DMS 273 (cell line): ENCODE measurements at regions not wholly inside any gene's neighbourhood (a gene's known extent, or its start where the extent isn't known, plus 50 kb on each side); places are given as distances from the start of the nearest gene placed in this dataset.

Source experiments
- DNase-seq: peaks from one replicate; lab custom pipeline; 2025; ENCODE audit not compliant: unreplicated experiment; lab: John Stamatoyannopoulos, UW

DNA sequence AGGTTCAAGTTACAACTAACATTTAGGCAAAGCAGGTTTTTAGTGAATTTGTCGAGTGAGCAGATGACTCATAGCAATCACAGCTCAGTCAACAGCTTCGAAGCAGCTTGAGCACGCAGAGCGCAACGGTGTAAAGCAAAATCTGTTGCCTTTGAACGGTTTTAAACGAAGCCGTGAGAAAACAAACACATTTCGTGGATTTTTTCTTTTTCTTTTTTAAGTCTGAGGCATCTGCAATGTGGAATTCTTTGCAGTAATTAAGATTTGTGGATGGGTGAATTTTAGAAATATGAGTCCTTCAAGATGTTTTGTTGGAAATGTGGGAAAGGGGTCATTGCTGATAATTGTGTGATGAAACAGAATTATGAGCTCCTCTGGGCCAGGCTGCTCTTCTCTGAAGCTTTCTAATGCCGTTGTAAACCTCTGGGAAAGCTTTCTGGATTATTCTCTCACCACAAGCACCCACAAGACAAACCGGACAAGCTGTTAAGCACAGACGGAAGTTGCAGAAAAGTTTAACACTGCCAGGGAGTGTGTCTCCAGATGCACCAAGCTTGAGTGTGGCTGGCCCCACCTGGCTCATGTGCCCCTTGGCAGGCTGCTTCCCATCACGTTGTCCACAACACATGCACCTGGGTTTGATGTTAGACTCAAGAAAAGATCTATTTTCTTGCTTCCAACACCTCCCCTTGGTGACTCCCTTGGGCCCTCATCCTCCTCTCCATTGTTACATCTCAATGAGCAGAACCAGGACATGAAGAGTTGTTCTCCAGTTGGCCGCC lies 224.7 kb downstream of the ACKR3 start:
- peak; percentile 34 for DNase-seq

DNA sequence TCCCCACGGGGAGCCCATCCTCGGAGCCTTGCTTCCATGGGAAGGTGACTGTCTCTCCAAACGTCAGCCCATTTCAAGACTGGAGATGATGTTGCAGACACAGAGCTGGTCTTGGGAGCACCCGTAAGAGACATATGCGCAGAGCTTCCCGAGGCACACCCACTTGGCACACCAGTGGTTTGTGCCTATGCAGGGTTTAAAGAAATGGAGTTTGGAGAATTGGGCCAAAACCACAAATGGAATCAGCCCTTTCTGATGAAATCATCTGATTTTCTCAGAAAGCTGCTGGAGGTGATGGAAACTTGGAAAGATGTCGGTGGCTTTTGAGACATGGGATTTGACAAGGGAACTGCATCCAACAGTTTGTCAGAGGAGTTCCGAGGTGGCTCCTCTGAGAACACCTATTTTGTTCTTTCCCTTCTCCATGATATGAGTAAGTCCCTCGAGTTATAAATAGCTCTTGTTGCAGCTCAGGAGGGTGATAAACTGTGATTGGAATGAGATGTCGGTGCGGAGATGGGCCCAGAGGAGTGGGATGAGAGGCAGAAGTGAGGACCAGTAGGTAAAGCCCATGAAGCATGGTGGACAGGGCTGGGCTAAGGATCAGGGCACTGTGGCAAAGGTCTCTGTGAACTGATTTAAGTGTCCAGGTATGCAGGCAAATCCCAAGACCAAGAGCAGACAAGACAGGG lies 225.7 kb downstream of the ACKR3 start:
- no peak for DNase-seq

DNA sequence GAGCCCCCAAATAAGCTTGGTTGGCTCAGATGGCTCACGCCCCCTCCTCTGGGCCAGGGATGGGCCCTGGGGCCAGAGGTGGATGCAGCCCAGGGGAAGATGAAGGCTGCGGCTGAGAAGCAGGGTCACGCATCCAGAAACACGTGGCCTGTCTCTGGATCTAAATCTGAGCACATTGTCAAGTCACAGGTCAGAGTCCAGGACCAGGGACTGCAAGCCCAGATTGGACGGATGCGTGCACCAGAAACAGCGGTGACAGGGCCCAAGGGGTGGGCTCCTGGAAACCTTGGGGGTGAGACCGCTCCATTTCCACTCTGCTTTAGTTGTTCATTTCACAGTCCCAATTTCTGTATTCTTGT lies 226.2 kb downstream of the ACKR3 start:
- no peak for DNase-seq

DNA sequence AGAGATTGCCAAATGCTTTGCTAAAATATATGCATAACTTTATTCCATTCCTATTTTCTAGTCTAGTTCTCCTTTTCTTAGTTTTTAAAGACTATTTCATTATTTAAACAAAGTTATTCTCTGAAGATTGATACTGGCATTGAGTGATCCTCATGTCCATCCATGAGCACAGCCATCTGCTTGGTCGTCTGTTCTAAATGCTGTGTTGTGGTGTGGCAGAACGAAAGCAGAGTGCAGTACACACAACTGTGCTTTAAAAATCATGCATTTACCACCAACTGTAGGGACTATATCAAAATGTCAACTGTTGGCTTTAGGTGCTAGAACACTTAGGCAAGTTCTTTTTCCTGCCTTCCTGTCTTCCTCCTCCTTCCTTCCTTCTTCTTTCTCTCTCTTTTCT lies 226.6 kb downstream of the ACKR3 start:
- peak; percentile 54 for DNase-seq

DNA sequence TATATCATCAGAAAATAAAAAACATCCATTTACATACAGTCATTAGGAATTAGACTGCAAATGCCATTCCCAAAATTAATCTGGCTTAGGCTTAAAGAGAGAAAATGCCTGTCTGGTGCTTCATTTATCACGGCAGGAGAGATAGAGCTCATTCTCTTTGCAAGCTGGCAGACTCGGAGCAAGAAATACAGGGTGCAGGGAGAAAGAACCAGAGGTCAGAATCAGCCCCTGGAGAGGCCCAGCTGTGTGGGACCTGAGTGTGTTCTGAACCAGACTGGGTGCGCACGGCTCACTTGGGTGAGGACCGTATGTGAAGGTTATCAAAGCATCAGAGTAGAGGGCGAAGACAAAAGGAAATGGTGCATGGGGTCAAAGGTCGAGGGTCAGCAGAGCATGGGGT lies 227.8 kb downstream of the ACKR3 start:
- no peak for DNase-seq

DNA sequence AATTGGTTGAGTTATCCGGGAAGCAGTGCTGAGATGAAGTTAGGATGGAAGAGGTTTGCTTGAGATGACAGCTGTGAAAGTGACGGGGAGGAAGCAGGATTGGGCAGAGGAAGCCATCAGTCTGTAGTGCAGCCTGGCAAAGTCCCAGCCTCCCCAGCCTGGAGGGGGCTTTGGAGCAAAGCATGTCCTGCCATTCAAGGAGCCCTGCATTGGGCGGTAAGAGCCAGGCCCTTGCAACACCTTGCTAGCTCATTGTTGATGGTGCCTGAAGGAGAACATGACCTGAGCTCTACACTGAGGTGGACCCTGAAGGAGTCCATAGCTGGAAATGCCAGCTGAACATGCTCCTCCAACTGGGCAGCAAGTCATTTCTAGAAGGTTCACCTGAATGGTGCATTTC lies 228.9 kb downstream of the ACKR3 start:
- no peak for DNase-seq

DNA sequence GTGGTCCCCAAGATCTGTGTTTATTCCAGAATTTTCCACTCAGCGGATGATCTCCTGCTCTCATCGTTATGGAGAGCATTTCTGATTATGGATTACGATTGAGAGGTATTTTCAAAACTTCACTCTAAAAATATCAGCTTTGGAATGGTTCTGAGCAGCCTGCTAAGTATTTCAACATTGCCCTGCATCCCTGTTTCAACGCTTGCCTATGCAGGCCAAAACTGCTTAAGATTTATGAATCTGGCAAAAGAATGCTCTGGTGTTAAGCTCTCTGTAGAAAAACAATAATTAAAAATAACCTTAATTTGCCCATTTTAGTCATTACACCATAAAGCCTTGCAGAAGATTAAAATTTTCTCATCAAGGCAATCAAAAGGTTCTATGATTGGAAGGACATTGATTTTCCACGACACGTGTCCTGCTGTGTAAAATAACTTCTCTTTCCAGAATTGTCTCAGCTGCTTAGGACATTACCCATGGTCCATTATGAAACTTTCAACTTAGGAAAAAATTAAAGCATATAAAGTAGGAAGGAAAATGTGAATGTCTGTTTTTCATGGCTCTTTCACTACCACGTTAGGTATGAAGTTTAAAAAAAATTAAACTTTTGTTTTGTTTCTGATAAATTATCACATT lies 229.9 kb downstream of the ACKR3 start:
- DNase-seq, result no peak

DNA sequence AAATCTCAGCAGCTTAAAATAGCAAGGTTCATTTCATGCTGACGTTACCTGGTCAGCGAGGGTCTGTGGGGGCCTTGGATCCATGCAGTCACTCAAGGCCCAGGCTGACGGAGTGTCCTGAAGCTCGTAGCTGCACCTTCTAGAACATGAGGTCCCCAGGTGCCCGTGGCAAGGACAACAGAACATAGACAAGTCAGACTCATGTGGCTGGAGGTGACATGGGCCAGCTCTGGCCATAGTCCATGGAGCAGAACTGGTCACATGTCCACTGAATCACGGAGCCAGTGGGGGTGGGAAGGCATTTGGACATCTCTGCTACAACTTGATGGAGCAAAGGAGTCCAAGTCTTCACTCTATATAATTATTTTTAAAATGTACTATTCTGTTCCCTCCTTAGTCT lies 233.2 kb downstream of the ACKR3 start:
- no peak for DNase-seq

DNA sequence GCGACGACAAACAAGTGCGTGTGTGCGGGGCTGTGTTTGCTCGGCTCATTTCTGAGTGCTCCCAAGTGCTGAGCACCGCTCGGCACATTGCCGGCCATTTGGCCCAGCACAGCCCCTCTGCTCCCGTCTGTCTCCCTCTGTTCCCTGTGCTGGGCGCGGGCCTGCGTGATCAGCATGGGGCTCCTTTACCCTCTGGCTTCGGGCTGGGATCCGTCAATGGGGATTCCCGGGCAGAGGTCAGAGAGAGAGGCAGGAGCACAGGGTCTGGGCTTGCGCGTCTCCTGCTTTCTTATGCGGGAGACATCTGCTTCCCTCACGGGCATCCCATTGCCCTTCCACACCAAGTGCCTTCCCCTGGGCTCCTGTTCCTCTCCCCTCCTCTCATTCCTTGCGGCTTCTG lies 234.0 kb downstream of the ACKR3 start:
- DNase-seq, result peak; percentile 74

DNA sequence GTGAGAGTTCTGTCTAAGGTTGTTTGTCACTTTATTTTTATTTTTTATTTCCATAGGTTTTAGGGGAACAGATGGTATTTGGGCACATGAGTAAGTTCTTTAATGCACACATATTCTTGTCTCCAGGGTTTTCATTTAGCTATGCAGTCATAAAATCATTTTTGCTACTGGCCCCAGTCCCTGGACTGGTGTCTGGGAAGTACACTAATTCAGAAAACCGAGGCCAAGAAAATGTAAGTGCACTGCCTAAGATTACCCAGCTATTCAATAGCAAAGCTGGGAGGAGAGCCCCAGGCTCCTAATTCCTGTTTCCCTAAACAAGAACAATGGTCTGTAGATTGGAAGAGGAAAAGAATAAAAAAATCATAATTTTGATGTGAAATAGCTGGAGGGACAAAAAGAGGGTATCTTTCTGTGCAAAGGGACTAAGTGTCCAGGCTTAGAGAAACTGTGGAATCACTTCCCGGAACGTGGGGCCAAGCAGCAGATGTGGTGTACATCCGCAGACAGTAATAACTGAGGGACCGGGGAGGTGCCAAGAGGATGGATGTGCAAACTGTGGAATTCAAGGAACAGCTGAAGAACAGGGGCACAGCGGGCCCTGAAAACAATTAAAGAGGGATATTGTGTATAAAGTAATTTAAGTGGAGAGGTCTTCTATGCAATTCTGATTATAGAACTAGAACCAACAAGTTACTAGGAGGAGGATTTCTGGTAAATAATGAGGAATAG lies 236.3 kb downstream of the ACKR3 start:
- DNase-seq, result peak; percentile 75

DNA sequence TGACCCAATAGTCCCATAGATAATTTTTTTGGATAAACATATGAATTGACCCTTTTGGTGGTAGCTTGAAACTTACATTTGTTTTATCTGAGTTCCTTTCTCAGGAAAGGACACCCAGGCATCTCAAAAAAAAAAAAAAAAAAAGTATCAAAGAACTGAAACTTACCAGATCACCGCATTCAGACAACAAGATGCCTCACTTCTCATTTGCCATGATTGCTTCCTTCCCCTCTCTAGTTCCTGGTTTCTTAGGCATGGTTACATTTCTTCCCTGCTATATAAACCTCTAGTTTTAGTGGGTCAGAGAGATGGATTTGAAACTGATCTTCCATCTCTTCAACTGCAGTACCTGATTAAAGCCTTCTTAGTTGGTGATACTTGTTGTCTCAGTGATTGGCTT lies 240.1 kb downstream of the ACKR3 start:
- DNase-seq, result no peak

DNA sequence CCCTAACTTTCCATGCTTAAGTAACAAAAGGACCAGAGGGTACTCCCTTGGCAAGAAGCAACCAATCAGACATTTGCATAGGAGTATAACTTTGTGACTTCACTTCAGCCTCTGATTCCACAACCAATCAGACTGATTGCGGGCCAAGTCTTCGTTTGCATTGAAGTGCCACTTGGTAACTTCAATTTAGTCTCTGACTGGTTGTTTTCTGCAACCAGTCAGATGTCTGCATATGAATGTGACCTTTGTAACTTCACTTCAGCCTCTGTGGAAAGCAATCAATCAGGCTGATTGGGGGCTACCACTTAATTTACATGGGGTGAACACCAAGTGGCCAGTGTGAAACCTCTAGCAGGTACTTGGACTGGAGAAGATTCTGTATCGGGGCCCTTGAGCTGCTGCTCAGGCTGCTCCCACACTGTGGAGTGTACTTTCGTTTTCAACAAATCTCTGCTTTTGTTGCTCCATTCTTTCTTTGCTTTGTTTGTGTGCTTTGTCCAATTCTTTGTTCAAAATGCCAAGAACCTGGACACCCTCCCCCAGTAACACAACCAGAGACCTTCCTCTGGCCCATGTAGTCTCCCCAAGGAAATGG lies 241.5 kb downstream of the ACKR3 start:
- DNase-seq, result no peak

DNA sequence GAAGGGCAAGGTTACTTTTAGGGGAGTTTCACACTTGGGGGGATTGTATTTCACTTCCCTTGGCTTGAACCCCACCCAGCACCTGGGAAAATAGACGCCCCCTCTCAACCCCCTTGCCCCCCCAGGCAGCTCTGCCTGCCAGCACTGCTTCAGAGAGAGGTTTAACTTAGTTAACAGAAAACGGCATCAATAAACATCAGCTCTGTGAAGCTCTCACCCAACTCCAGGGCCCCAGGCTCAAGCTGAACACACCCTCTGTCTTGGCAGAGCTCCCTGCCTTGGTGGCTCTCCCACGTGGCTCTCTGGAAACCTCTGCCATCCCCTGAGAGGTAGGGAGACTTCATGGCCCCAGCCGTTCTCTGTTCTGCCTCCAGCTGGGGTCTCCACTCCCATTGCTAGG lies 244.1 kb downstream of the ACKR3 start:
- no peak for DNase-seq

DNA sequence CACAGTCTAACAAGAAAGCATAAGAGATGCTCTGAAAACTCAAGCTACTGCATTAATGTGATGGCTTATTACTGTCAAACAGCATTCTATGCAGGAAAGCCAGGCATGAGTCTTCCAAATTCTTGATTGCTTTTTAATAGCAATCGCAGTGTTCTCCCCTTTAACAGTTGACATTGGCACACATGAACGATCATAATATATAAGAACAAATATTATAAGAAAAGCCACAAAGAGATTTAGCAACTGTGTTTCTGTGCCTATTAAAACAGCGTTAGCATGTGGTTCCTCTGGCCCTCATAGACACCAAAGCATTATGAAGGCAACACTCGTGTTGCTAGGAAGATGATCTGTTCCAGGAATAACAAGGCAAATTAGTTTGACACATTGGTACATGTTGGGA lies 245.0 kb downstream of the ACKR3 start:
- no peak for DNase-seq

DNA sequence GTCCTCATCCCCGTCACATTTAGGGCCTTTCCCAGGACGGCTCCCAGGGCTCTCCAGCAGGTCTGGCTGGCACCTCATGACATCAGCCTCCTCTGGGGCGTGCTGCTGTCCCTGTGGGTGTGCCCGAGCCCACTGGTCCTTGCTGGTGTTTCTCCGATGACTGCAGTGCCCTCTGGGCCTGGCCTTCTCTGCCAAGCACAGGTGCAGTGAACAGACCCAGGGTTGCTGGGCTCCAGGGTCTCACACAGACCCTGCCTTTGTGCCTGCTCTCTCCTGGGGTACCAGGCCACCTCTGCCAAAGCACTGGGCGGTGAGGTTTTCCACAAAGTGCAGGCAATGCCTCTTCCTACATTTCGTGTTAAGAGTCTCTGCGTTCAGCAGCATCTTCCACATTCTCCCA lies 246.1 kb downstream of the ACKR3 start:
- no peak for DNase-seq

DNA sequence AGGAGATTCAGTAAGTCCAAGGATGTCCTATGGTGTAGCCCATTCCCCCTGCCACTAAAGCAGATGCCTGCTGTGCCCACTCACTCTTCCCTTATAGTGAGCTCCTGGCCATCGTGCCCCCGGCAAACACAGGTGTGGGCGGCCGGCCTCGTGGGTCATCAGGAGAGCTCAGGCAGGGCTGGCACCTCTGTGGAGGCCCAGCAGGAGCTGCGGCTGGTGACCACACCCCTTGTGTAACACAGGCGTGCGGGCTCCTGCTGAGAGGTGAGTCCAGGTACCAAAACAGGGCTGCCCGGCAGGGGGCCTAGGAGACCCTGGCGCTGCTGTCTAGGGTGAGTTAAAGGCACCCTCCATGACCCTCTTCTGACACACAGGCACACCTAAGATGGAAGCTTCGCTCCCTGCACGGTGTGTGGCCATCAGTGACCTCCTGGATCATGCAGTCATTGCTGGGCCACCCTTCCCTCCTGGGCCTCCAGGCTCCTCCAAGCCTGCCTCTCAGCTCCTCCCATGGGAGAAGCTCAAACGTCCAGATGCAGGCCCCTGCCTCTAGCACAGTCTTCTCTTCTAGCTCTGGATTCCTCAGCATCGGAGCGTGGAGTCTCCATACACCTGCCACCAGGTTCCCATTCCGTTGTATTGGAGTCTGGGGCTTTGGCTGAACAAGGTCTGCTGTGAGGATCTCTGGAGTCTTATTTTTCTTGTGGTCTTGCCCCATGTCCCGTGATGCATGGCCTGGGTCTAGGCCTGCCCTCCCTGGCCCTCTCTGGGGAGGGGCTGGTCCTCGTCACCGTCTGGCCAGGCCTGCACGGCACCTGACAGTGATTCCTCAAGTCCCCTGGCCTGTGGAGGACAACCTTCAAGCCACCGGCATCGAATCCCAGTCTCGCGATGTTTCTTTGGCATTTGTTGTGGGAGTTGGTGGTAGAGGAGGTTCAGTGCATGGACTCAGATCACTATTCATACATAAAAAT lies 246.9 kb downstream of the ACKR3 start:
- DNase-seq, result no peak

DNA sequence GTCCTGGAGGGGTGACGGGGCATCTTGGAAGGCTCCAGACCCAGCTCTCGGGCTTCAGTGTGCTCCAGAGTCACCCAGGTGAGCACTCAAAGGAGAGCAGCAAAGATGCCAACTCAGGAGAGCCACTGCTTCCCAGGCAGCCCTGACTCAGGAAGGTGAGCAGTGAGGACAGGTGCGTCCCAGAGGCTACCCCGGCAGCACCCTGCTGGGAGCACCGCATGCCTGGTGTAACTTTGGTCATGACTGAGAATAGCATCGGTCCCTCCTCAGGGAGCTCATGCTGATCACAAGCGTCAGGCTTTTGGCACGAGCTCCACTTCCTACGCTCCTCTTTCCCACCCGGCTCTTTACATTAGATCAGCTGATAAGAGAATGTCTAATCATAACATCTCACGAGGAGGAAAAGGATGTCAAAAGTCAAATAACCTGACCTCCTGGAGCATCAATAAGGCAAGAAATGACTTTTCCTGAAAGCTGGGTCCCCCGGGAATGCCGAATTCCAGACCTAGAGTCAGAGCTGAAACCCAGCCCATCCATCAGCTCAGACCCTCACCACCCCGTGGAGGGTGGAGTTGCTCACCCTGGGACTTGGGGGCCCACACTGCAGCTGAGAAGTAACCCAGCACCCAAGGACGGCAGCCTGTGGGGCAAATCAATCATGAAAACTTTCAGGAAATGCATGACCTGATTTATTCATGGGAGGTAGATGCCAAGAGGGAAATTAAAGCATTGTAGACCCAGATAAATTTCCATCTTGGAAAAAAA lies 248.8 kb downstream of the ACKR3 start:
- DNase-seq, result no peak

DNA sequence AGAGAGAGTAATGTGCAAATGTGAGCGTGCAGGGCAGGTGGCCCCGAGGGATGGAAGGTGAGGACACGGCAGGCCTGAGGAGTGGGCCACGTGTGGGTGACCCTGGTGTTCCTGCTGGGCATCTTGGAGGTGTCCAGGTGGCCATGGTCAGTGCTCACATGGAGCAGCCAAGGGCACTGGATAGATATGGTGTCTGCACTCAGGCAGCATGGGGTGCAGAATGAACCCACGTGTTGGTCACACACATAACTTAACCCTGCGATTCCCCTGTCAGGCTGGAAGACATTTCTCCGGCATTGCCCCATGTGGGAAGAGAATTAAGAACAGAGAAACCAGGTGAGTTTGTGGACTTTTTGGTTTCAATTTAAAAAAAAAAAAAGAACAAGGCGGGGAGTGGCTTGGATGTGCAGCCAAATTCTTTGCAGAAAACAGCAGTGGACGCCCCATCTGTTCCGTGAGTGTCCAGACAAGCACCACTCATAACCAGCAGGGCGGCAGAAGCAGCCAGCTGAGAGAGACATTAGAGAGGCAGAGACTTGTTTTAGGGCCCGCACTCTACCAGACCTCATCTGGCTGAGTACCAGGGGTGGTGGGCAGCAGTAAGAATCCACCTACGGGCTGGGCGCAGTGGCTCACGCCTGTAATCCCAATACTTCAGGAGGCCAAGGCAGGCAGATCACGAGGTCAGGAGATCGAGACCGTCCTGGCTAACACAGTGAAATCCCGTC lies 249.8 kb downstream of the ACKR3 start:
- DNase-seq, result peak; percentile 75
